ENCODE measurements at regions not wholly inside any gene's neighbourhood (a gene's known extent, or its start where the extent isn't known, plus 50 kb on each side); places are given as distances from the start of the nearest gene placed in this dataset.

DNA sequence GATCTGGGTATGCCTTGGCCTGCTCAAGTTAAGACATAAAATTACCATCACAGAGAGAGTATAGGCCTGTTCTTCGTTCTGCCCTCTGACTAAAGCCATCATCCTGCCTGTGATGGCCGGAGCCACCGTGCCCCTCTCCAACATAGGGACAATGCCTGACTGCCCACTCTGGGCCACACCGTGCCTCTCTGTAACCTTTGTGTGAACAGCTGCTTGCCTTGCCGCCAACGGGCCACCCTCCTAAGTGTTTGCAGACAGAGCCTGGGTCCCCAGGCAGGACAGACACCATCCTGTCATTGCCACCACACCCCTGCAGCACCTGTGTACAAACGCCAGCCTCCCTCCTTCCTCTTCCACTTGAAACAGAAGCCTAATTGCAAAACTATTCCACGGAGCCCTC is 298.7 kb upstream of the TENM3 start:
- TF ChIP-seq RFX5 (IDR thresholded peaks at IDR 0.05; ENCODE audit: low read depth, low read length) (no peak), SALL2 (CRISPR knock-in tag; IDR thresholded peaks at IDR 0.05) (no peak), ZNF746 (CRISPR knock-in tag; IDR thresholded peaks at IDR 0.05) (no peak), RBM22 (optimal IDR thresholded peaks at IDR 0.05; ENCODE audit: low read length) (no peak), ZNF501 (CRISPR knock-in tag; IDR thresholded peaks at IDR 0.05) (no peak), ZNF274 (CRISPR knock-in tag; IDR thresholded peaks at IDR 0.05) (no peak), YEATS4 (CRISPR knock-in tag; IDR thresholded peaks at IDR 0.05; ENCODE audit: borderline replicate concordance) (no peak), EZH2 (conservative IDR thresholded peaks at IDR 0.05; ENCODE audit: low read depth, low read length) (no peak)
- TF ChIP-seq, protein P1, sequence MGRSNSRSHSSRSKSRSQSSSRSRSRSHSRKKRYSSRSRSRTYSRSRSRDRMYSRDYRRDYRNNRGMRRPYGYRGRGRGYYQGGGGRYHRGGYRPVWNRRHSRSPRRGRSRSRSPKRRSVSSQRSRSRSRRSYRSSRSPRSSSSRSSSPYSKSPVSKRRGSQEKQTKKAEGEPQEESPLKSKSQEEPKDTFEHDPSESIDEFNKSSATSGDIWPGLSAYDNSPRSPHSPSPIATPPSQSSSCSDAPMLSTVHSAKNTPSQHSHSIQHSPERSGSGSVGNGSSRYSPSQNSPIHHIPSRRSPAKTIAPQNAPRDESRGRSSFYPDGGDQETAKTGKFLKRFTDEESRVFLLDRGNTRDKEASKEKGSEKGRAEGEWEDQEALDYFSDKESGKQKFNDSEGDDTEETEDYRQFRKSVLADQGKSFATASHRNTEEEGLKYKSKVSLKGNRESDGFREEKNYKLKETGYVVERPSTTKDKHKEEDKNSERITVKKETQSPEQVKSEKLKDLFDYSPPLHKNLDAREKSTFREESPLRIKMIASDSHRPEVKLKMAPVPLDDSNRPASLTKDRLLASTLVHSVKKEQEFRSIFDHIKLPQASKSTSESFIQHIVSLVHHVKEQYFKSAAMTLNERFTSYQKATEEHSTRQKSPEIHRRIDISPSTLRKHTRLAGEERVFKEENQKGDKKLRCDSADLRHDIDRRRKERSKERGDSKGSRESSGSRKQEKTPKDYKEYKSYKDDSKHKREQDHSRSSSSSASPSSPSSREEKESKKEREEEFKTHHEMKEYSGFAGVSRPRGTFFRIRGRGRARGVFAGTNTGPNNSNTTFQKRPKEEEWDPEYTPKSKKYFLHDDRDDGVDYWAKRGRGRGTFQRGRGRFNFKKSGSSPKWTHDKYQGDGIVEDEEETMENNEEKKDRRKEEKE (IDR thresholded peaks at IDR 0.05): no peak
- TF ChIP-seq, protein P2, sequence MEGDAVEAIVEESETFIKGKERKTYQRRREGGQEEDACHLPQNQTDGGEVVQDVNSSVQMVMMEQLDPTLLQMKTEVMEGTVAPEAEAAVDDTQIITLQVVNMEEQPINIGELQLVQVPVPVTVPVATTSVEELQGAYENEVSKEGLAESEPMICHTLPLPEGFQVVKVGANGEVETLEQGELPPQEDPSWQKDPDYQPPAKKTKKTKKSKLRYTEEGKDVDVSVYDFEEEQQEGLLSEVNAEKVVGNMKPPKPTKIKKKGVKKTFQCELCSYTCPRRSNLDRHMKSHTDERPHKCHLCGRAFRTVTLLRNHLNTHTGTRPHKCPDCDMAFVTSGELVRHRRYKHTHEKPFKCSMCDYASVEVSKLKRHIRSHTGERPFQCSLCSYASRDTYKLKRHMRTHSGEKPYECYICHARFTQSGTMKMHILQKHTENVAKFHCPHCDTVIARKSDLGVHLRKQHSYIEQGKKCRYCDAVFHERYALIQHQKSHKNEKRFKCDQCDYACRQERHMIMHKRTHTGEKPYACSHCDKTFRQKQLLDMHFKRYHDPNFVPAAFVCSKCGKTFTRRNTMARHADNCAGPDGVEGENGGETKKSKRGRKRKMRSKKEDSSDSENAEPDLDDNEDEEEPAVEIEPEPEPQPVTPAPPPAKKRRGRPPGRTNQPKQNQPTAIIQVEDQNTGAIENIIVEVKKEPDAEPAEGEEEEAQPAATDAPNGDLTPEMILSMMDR (CRISPR knock-in tag; IDR thresholded peaks at IDR 0.05): no peak

All from HepG2 (cell line).